ENCODE measurements at regions not wholly inside any gene's neighbourhood (a gene's known extent, or its start where the extent isn't known, plus 50 kb on each side); places are given as distances from the start of the nearest gene placed in this dataset.

DNA sequence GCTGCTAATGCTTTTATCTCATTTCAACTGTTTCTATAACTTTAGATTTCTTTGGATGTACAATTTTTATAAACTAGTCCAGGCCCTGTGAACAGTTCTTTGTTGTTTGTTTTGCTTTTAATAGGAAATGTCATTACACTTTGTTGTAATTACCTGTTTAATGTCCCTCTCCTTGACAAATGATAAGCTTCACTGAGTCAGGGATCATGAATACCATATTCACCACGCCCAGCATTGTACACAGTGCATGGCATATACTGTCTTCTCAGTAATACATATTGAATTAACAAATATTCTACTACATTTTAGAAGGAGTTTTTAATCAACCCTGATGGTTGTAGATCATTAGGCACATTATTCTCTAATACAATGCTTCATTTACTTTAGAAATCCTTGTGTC lies 1105.0 kb downstream of the MAT2B start:
- TF ChIP-seq, protein P1, sequence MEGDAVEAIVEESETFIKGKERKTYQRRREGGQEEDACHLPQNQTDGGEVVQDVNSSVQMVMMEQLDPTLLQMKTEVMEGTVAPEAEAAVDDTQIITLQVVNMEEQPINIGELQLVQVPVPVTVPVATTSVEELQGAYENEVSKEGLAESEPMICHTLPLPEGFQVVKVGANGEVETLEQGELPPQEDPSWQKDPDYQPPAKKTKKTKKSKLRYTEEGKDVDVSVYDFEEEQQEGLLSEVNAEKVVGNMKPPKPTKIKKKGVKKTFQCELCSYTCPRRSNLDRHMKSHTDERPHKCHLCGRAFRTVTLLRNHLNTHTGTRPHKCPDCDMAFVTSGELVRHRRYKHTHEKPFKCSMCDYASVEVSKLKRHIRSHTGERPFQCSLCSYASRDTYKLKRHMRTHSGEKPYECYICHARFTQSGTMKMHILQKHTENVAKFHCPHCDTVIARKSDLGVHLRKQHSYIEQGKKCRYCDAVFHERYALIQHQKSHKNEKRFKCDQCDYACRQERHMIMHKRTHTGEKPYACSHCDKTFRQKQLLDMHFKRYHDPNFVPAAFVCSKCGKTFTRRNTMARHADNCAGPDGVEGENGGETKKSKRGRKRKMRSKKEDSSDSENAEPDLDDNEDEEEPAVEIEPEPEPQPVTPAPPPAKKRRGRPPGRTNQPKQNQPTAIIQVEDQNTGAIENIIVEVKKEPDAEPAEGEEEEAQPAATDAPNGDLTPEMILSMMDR (IDR thresholded peaks at IDR 0.05; ENCODE audit: low read length), result no peak
- TF ChIP-seq EZH2 (IDR thresholded peaks at IDR 0.05; ENCODE audit: borderline replicate concordance, low read length), result no peak
